Peyer's patch (tissue), 4 donors: ENCODE measurements at regions not wholly inside any gene's neighbourhood (a gene's known extent, or its start where the extent isn't known, plus 50 kb on each side); places are given as distances from the start of the nearest gene placed in this dataset.

Experiments used
- POLR2A ChIP-seq, 2 donors: fragments of 450-650 bp; IDR thresholded peaks; one replicate each; pipeline ENCODE4 v1.5.1; 2017; ENCODE audit warnings: antibody characterized with exemption in 2 of 2, mild to moderate bottlenecking in 2 of 2, moderate library complexity in 2 of 2
- TF ChIP-seq, protein P1 (sequence below), 6 experiments: fragments of 450-650 bp in 4 of 6; fragments of 200-600 bp in 2 of 6; sonication (generic) in 1 of 6; IDR thresholded peaks; one replicate each; pipeline ENCODE4 v1.5.1; 2017 to 2019; ENCODE audit warnings: antibody characterized with exemption in 6 of 6, mild to moderate bottlenecking in 3 of 6, moderate library complexity in 1 of 6

DNA sequence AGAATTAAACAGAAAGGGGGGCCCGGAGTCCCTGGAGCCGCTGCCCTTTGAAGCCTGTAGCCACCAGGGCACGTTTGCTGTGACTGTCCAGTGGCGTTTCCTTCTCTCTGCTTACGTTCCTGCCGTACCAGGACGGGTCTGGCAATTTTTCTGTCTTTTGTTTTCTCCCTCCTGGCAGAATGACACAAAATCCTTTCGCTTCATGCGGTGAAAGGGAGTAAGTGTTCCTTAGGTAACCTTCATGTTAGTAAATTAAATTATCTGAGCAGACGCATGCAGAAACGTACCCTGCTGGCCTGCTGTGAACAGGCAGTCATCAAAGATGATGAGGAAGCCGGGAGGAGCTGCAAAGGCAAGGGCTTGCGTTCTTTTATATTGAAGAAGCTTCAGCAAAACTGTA lies 299.3 kb upstream of the ARGLU1 start:
- TF ChIP-seq, protein P1, sequence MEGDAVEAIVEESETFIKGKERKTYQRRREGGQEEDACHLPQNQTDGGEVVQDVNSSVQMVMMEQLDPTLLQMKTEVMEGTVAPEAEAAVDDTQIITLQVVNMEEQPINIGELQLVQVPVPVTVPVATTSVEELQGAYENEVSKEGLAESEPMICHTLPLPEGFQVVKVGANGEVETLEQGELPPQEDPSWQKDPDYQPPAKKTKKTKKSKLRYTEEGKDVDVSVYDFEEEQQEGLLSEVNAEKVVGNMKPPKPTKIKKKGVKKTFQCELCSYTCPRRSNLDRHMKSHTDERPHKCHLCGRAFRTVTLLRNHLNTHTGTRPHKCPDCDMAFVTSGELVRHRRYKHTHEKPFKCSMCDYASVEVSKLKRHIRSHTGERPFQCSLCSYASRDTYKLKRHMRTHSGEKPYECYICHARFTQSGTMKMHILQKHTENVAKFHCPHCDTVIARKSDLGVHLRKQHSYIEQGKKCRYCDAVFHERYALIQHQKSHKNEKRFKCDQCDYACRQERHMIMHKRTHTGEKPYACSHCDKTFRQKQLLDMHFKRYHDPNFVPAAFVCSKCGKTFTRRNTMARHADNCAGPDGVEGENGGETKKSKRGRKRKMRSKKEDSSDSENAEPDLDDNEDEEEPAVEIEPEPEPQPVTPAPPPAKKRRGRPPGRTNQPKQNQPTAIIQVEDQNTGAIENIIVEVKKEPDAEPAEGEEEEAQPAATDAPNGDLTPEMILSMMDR (IDR thresholded peaks at IDR 0.05): no peak
- no peak for TF ChIP-seq POLR2A (IDR thresholded peaks at IDR 0.05)
